ENCODE measurements at regions not wholly inside any gene's neighbourhood (a gene's known extent, or its start where the extent isn't known, plus 50 kb on each side); places are given as distances from the start of the nearest gene placed in this dataset.

GRCh38 chr3:6526861-6527260 lies 334.1 kb upstream of the GRM7 start:
- no peak for DNase-seq

DNA sequence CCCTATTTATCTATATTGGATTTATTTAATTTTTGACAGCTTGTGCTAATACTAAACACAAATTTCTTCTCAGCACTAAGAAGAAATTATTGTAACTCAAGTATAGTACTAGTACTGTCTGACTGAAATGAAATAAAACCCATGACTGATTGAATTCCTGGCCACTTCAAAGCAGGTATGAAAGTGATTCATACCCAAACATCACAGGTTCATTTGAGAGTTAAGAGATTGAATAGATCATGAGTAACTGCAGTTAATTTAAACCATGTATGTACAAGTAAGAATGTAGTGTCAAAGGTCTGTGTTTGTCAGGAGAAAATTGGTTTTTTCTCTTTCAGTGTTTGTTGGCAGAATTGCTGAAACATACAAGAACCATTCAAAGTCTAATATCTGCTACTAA lies 332.0 kb upstream of the GRM7 start:
- no peak for DNase-seq

DNA sequence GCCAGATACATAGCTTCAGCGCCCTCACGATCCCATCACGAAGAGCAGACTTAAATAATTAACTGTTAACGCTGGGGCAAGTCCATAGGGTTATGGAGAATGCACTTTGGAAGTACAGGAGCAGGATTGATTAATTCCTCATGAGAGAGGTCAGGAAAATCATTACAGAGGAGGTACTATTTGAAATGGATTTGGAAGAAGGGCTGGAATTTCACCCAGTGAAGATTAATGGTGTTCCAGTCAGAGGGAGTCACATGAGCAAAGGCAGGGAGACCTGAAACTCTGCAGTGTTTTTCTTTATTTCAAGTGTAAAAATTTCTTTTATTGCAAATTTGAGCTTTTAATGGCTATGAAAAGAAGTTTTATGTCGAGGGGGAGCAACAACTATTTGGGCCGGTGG lies 329.8 kb upstream of the GRM7 start:
- DNase-seq, result no peak

DNA sequence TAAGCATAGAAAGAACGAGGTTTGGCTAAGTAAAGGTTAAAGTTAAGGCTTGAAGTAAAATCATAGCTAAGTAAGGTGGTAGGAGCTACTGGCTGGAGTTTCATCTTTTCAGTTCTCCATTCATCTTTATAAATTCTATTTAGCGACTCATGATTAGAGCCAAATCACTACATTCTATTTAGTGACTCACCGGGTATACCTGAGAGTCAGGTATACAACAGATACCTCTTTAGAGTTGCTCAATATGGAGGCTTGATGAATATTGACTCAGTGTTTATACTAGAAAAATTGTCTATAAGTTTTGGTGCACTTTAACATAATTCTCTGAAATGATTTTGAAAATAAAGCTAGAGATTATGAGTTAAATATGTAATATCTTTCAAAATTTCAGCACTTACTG lies 328.8 kb upstream of the GRM7 start:
- DNase-seq, result no peak

GRCh38 chr3:6540981-6541380 lies 319.9 kb upstream of the GRM7 start:
- no peak for DNase-seq

DNA sequence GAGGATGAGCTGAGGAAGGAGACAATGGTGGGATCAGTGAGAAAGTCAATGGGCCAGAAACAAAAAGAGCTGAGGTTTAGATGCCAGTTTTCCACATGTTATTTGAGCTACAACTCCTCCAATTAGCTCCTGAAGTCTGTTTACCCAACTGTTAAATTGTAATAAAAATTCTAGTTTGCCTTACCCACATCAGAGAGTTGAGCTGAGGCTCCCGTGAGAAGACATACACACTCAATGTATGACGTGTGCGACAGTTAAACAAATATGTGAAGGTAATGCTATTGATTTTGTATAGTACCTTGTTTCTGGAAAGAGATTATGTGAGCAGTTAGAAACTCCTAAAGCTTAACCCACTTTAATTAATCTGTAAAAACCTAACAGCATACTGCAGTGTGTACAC lies 318.1 kb upstream of the GRM7 start:
- no peak for DNase-seq

- DNase-seq, result no peak
Observed at GRCh38 chr3:6549296-6549695, 311.6 kb upstream of the GRM7 start.

- no peak for DNase-seq
Observed at GRCh38 chr3:6551165-6551564, 309.8 kb upstream of the GRM7 start.

- DNase-seq, result no peak
Observed at GRCh38 chr3:6560259-6560658, 300.7 kb upstream of the GRM7 start.

GRCh38 chr3:6567241-6567640 lies 293.7 kb upstream of the GRM7 start:
- no peak for DNase-seq

DNA sequence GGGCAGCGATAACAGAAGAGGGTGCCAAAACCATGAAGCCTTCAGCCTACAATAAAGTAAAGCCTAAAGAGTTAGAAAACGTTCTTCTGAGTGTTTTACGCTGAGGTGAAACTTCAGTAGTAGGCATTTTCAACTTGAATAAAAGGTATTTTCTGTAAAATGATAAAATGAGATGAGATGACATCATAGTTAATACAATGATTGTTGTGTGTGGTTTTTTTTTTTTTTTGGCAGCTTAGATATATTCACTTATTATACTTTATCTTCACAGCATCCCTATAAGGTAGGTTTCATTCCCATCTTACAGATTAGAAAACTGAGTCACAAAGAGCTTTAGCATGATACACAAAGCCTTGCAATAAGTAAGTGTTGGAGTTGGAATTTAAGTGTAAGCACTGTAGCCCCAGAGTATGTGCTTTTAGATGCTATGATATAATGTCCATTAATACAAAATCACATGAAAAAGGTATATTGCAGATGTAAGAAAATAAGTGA lies 291.9 kb upstream of the GRM7 start:
- no peak for DNase-seq

DNA sequence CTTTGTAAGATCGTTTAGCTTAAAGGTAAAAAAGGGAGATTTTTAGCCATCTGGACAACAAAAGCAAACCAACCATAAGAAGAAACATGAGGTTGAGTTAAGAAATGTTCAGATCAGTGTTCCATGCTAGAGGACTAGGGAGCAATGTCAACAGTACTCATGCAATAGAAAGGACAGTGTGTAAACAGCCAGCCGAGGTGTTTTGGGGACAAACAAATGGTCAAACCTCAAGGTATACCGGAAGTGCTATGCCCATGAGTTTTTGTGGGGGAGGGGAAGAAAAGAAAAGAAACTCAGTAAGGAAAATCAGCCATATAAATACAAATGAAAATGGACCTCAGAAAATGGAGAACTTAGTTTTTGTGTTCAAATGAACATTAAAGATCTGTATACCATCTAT lies 289.5 kb upstream of the GRM7 start:
- no peak for DNase-seq

DNA sequence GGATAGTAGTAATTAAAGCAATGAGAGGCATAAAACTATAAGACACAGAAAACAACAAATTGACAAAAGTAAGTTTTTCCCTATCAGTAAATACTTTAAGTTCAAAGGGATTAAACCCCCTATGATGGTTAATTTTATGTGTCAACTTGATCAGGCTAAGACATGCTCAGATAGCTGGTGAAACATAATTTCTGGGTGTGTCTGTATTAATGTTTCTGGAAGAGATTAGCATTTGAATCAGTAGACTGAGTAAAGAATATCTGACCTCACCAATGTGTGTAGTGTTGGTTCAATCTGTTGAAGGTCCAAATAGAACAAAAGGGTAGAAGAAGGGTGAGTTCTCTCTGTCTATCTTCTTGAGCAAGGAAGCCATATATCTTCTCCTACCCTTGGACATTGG lies 283.3 kb upstream of the GRM7 start:
- DNase-seq, result no peak

DNA sequence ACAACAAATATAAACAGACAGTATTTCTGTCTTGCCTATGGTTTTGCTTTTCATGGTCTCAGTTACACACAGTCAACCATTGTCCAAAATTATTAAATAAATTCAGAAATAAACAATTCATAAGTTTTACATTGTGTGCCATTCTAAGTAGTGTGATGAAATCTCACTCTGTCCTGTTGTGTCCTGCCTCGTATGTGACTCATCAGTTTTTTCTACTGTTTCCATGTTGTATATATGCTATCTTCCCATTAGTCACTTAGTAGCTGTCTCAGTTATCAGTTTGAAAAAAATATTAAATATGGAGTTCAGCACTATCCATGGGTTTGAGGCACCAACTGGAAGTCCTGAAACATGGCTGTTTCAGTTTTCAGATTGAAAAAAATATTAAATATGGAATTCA lies 282.4 kb upstream of the GRM7 start:
- DNase-seq, result no peak

GRCh38 chr3:6580808-6581207 lies 280.1 kb upstream of the GRM7 start:
- no peak for DNase-seq

DNA sequence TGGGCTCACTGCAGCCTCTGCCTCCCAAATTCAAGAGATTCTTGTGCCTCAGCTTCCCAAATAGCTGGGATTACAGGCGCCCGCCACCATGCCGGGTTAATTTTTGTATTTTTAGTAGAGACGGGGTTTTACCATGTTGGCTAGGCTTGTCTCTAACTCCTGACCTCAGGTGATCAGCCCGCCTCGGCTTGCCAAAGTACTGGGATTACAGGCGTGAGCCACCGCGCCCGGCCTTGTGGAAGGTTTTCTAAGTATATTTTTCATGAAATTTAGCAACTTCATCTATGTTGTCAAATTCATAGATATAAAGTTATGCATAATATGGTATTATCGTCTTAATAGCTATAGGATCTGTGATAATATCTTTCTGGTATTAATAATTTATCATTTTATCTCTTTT lies 275.6 kb upstream of the GRM7 start:
- no peak for DNase-seq

- DNase-seq, result no peak
Observed at GRCh38 chr3:6600237-6600636, 260.7 kb upstream of the GRM7 start.

DNA sequence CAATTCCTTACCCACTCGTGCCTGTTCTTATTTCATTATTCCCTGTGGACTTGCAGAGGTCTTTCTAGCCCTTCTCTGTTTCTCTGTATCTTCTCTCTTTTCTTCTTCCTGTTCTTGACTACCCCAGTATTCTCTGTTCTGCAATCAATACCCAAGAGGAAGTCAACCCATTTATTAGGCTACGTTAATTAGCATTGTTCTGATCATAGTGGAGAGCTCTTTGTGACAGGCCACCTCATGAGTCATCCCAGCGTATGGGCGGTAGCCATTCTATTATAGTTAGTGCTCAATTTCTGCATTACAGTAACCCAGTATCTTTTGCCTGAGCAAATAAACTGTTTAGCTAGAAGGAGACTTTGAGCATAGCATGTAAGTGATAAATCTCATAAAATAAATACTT lies 259.5 kb upstream of the GRM7 start:
- DNase-seq, result no peak

DNA sequence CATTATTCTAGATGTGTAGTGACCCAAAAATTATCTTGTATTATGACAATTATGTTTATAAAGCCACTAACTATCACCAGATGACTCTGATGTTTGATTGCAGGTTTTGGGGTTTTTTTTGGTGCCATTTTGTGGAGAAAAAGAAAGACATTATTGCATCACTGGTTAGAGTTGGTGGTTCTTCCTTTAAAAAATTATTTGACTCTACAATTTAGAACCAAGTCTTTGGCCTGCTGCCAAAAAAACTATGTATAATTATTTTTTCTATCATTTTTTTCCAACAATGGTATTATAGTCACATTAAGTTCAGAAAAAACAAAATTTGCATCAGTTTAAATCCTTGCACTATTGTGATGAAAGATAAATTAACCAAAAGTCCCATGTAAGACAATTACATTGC lies 258.6 kb upstream of the GRM7 start:
- DNase-seq, result no peak

- no peak for DNase-seq
Observed at GRCh38 chr3:6605227-6605626, 255.7 kb upstream of the GRM7 start.

DNA sequence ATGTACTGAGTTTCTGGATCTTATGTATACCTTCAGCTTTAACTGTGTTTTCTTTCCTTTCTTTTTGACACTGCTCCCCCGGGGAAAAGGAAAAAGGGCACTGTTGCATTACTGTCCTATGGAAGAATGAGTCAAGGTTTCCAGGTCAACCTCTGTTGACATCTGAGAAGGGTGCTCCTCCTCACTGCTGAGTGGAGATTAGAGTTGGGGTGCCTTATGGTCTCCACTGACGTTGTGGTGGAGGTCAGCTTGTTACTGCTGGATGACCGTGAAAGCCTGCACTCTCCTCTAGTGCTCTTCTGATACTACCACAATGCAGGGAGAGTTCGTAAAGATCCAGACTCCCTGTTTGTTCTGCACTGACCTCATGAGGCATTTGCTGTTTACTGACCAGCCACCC lies 252.1 kb upstream of the GRM7 start:
- DNase-seq, result no peak

- no peak for DNase-seq
Observed at GRCh38 chr3:6612034-6612616, 248.8 kb upstream of the GRM7 start.

DNA sequence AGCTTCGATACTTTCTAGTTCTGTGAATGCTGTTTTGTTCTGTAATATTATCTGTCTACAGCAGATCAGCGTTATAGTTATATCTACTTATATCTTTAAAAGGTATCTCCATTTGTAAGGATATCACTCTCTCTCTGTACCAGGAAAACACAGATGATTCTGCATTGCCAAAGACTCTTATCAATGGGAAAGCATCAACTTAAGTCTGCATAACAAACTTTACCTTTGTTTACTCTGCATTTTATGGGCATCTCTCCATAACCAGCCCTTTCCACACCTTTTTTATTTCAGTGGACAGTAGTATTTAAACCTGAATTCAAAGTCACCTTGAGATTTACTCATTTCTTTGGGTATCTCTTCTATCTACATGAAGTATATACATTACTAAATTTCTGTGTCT lies 238.7 kb upstream of the GRM7 start:
- DNase-seq, result no peak

DNA sequence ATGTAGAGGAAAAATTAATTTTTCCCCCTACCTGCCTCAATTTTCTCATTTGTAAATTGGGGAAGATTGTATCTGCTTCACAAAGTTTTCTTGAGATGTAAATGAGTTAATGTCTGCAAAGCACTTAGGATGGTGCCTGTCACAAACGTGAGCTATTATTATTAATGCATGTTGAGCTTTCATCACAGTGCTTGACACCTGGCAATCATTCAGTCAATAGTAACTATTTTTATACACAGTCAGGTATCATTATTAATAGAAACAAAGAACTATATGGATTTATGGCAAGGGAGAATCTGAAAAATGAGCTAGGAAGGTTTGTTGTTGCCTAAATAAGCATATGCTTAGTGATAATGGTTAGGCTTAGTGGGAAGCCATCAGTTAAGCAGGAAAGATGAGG lies 238.2 kb upstream of the GRM7 start:
- no peak for DNase-seq

DNA sequence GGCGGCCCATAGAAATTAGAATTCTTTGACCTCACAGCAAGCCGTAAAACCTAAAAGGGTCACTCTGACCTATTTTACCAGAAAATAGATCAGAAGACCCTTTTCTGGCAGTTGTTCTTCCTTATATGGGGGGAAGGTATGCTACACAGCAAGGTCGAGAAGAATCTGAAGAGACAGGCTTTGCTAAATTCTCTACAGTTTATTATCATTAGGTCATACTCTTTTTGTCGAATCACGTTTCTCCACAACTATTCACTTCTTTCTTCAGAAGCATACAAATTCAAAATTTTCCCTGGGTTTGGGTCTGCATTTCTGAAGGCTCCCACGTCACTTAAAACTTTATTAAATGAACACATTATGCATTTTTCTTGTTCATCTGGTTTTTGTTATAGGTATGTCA lies 229.5 kb upstream of the GRM7 start:
- no peak for DNase-seq

- DNase-seq, result no peak
Observed at GRCh38 chr3:6640907-6641306, 220.0 kb upstream of the GRM7 start.

All from hippocampal formation (tissue), 2 donors.